H9 (cell line): ENCODE measurements at regions not wholly inside any gene's neighbourhood (a gene's known extent, or its start where the extent isn't known, plus 50 kb on each side); places are given as distances from the start of the nearest gene placed in this dataset.

Source experiments
- DNase-seq: peaks from one replicate; pipeline ENCODE4 v3.0.0-alpha.2; 2017
- H2AFZ ChIP-seq: one replicate; pipeline ENCODE4 v1.6.1; 2013; ENCODE audit warnings: mild to moderate bottlenecking, low read length, control low read depth, moderate library complexity
- H2AK5ac ChIP-seq: 2 replicates; pipeline ENCODE4 v1.6.1; 2013; ENCODE audit warnings: low read length, control low read depth, mixed read lengths; ENCODE audit not compliant: insufficient read length
- H2BK120ac ChIP-seq: one replicate; pipeline ENCODE4 v1.6.1; 2013; ENCODE audit warnings: low read depth, mild to moderate bottlenecking, low read length, control low read depth, inconsistent platforms; ENCODE audit not compliant: poor library complexity, severe bottlenecking
- H2BK12ac ChIP-seq: 2 replicates; pipeline ENCODE4 v1.6.1; 2013; ENCODE audit warnings: low read length, control low read depth, mixed read lengths, low read depth; ENCODE audit not compliant: insufficient read length
- H2BK15ac ChIP-seq: 2 replicates; pipeline ENCODE4 v1.6.1; 2013; ENCODE audit warnings: low read depth, low read length, control low read depth
- H2BK20ac ChIP-seq: one replicate; pipeline ENCODE4 v1.6.1; 2013; ENCODE audit warnings: low read depth, mild to moderate bottlenecking, low read length, control low read depth, inconsistent platforms; ENCODE audit not compliant: poor library complexity, severe bottlenecking
- H2BK5ac ChIP-seq: 2 replicates; pipeline ENCODE4 v1.6.1; 2013; ENCODE audit warnings: low read length, control low read depth, mixed read lengths; ENCODE audit not compliant: insufficient read length
- H3K14ac ChIP-seq: 2 replicates; pipeline ENCODE4 v1.6.1; 2013; ENCODE audit warnings: low read length, control low read depth; ENCODE audit not compliant: insufficient read depth
- H3K18ac ChIP-seq: 2 replicates; pipeline ENCODE4 v1.6.1; 2013; ENCODE audit warnings: low read depth, mild to moderate bottlenecking, mixed read lengths, low read length, control low read depth; ENCODE audit not compliant: insufficient read length
- H3K23ac ChIP-seq: 2 replicates; pipeline ENCODE4 v1.6.1; 2013; ENCODE audit warnings: low read length, control low read depth, mixed read lengths, low read depth; ENCODE audit not compliant: insufficient read length
- H3K23me2 ChIP-seq: 2 replicates; pipeline ENCODE4 v1.6.1; 2013; ENCODE audit warnings: low read depth, mild to moderate bottlenecking, mixed read lengths, low read length, control low read depth; ENCODE audit not compliant: insufficient read length, poor library complexity, severe bottlenecking
- H3K27ac ChIP-seq: 2 replicates; pipeline ENCODE4 v1.5.1; 2013; ENCODE audit warnings: low read length, control low read depth, mixed read lengths, low read depth; ENCODE audit not compliant: insufficient read length
- H3K27me3 ChIP-seq: 2 replicates; pipeline ENCODE4 v1.6.1; 2013; ENCODE audit warnings: low read length, control low read depth, inconsistent platforms; ENCODE audit not compliant: insufficient read depth
- H3K4ac ChIP-seq: 2 replicates; pipeline ENCODE4 v1.6.1; 2013; ENCODE audit warnings: low read depth, mild to moderate bottlenecking, control low read depth, inconsistent platforms, low read length, moderate library complexity
- H3K4me1 ChIP-seq: 2 replicates; pipeline ENCODE4 v1.6.1; 2013; ENCODE audit warnings: low read length, control low read depth, inconsistent platforms; ENCODE audit not compliant: insufficient read depth
- H3K4me2 ChIP-seq: 2 replicates; pipeline ENCODE4 v1.6.1; 2013; ENCODE audit warnings: low read length, control low read depth, mixed read lengths; ENCODE audit not compliant: insufficient read length, insufficient read depth
- H3K56ac ChIP-seq: 2 replicates; pipeline ENCODE4 v1.6.1; 2013; ENCODE audit warnings: low read depth, mild to moderate bottlenecking, mixed read lengths, low read length, control low read depth; ENCODE audit not compliant: insufficient read length
- H3K79me1 ChIP-seq: 2 replicates; pipeline ENCODE4 v1.6.1; 2013; ENCODE audit warnings: low read depth, mild to moderate bottlenecking, moderate library complexity, low read length, control low read depth, inconsistent platforms; ENCODE audit not compliant: insufficient read depth, poor library complexity, severe bottlenecking
- H3K79me2 ChIP-seq: 2 replicates; pipeline ENCODE4 v1.6.1; 2013; ENCODE audit warnings: low read length, control low read depth, inconsistent platforms; ENCODE audit not compliant: insufficient read depth
- H3K9ac ChIP-seq: 2 replicates; pipeline ENCODE4 v1.6.1; 2013; ENCODE audit warnings: low read length, control low read depth, mixed read lengths; ENCODE audit not compliant: insufficient read length; ENCODE audit errors: extremely low read depth
- H3K9me3 ChIP-seq: one replicate; pipeline ENCODE4 v1.6.1; 2013; ENCODE audit warnings: low read depth, low read length, inconsistent platforms; ENCODE audit not compliant: control insufficient read depth
- H3T11ph ChIP-seq: one replicate; pipeline ENCODE4 v1.6.1; 2013; ENCODE audit warnings: mild to moderate bottlenecking, low read length, control low read depth, inconsistent platforms
- H4K20me1 ChIP-seq: one replicate; pipeline ENCODE4 v1.6.1; 2013; ENCODE audit not compliant: control insufficient read depth, insufficient read length, insufficient read depth
- H4K5ac ChIP-seq: 2 replicates; pipeline ENCODE4 v1.6.1; 2013; ENCODE audit warnings: low read depth, mild to moderate bottlenecking, mixed read lengths, low read length, control low read depth; ENCODE audit not compliant: insufficient read length
- H4K8ac ChIP-seq: replicated peaks from 2 replicates; pipeline ENCODE4 v1.6.1; 2013; ENCODE audit warnings: low read length, control low read depth, mixed read lengths, low read depth; ENCODE audit not compliant: insufficient read length
- H4K91ac ChIP-seq: 2 replicates; pipeline ENCODE4 v1.6.1; 2013; ENCODE audit warnings: low read depth, mild to moderate bottlenecking, moderate library complexity, mixed read lengths, low read length, control low read depth; ENCODE audit not compliant: insufficient read length
- H3K27ac Mint-ChIP-seq, 3 experiments: 2 replicates in 2 of 3; 3 replicates in 1 of 3; pipeline ENCODE4 v1.8.0; 2020 to 2021; ENCODE audit warnings: mixed read lengths in 3 of 3, mild to moderate bottlenecking in 1 of 3, moderate library complexity in 1 of 3
- H3K27me3 Mint-ChIP-seq: 2 replicates; pipeline ENCODE4 v1.8.0; 2021; ENCODE audit warnings: low read depth, mild to moderate bottlenecking, moderate library complexity, mixed read lengths
- H3K36me3 Mint-ChIP-seq, 3 experiments: 2 replicates in 2 of 3; 3 replicates in 1 of 3; pipeline ENCODE4 v1.8.0; 2020 to 2021; ENCODE audit warnings: low read depth in 3 of 3, mixed read lengths in 3 of 3; ENCODE audit not compliant: insufficient read depth in 1 of 3
- H3K4me1 Mint-ChIP-seq, 2 experiments: 2 replicates each; pipeline ENCODE4 v1.8.0; 2020; ENCODE audit warnings: mixed read lengths in 2 of 2
- H3K4me3 Mint-ChIP-seq, 2 experiments: 2 replicates in 1 of 2; 3 replicates in 1 of 2; pipeline ENCODE4 v1.8.0; 2020 to 2021; ENCODE audit warnings: mild to moderate bottlenecking in 2 of 2, mixed read lengths in 2 of 2, moderate library complexity in 1 of 2
- H3K9me3 Mint-ChIP-seq, 2 experiments: 2 replicates in 1 of 2; 3 replicates in 1 of 2; pipeline ENCODE4 v1.8.0; 2020; ENCODE audit warnings: mild to moderate bottlenecking in 2 of 2, mixed read lengths in 2 of 2, moderate library complexity in 1 of 2
- WGBS: extraction: QIAGEN DNeasy Blood & Tissue Kit; methylation state at CpG from one replicate; pipeline ENCODE4 v1.1.7; 2013; ENCODE audit warnings: missing lambda C conversion rate, low lambda C conversion rate, mixed read lengths; ENCODE audit not compliant: insufficient read length; ENCODE audit errors: extremely low coverage; 5-methylcytosine and 5-hydroxymethylcytosine counted together
- TF ChIP-seq, protein P1 (sequence below): fragments of 200-600 bp; sonication (generic); conservative IDR thresholded peaks from 3 replicates; pipeline ENCODE4 v1.8.0; 2021; ENCODE audit warnings: antibody characterized with exemption, mild to moderate bottlenecking

DNA sequence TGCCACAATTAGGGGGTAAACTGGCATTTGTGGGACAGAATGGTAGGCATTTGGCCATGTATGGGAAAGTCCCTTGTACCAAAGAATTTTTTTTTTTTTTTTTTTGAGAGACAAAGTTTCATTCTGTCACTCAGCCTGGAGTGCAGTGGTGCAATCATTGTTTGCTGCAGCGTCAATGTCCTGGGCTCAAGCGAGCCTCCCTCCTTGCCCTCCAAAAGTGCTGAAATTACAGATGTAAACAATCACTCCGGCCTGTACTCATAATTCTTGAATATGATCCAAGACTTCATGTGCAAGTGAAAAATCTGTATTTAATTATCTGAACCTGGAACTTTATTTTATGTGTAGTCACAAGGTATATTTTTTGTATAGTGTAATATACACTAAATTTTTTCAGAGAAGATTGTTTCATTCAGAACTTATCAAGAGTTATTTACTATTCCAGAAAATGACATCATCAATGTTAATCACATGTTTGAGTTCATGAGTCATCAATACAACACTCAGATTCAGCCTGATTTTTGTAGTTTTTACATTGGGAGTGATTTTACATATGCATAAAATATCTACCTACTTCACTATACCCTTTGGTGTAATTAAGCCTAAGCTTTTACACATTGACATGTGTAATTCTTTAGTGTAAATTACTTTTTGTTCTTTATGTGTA, 138.7 kb upstream of the L3MBTL4 start:
- Histone ChIP-seq H2BK20ac (no peak overlapping the region), H3K14ac (no peak overlapping the region), H4K8ac (no peak overlapping the region), H3K9me3 (peaks cover 17% of the 10 kb centered on the region), H3K56ac (no peak overlapping the region), H3K9ac (no peak overlapping the region), H3K79me1 (no peaks in the 10 kb centered on the region), H3T11ph (no peak overlapping the region), H2BK5ac (no peak overlapping the region), H3K27me3 (no peaks in the 10 kb centered on the region), H2BK120ac (no peak overlapping the region), H4K5ac (no peak overlapping the region), H2AK5ac (no peak overlapping the region), H2AFZ (no peak overlapping the region), H3K23me2 (peaks cover 3% of the 10 kb centered on the region), H4K91ac (no peak overlapping the region), H3K18ac (no peak overlapping the region), H2BK15ac (no peak overlapping the region), H3K4me2 (no peak overlapping the region), H3K23ac (no peak overlapping the region), H3K27ac (no peak overlapping the region), H3K4ac (no peak overlapping the region), H3K4me1 (peaks cover 12% of the 10 kb centered on the region; the same call in 1 of the 2 replicates), H3K79me2 (no peaks in the 10 kb centered on the region), H2BK12ac (no peak overlapping the region), H4K20me1 (no peaks in the 10 kb centered on the region)
- Mint-ChIP-seq H3K9me3 (peaks cover 15 to 18% of the 10 kb centered on the region in 2 experiments), H3K27ac (0 out of 7 replicates have a peak overlapping the region, but pooled peaks of 1 of the 3 experiments have one; percentile 14), H3K4me1 (peaks cover 25 to 35% of the 10 kb centered on the region in 2 experiments), H3K36me3 (peaks cover 18 to 25% (median 22%) of the 10 kb centered on the region in 3 experiments), H3K4me3 (no peak overlapping the region), H3K27me3 (no peaks in the 10 kb centered on the region; the same call in none of the 2 replicates)
- TF ChIP-seq, protein P1, sequence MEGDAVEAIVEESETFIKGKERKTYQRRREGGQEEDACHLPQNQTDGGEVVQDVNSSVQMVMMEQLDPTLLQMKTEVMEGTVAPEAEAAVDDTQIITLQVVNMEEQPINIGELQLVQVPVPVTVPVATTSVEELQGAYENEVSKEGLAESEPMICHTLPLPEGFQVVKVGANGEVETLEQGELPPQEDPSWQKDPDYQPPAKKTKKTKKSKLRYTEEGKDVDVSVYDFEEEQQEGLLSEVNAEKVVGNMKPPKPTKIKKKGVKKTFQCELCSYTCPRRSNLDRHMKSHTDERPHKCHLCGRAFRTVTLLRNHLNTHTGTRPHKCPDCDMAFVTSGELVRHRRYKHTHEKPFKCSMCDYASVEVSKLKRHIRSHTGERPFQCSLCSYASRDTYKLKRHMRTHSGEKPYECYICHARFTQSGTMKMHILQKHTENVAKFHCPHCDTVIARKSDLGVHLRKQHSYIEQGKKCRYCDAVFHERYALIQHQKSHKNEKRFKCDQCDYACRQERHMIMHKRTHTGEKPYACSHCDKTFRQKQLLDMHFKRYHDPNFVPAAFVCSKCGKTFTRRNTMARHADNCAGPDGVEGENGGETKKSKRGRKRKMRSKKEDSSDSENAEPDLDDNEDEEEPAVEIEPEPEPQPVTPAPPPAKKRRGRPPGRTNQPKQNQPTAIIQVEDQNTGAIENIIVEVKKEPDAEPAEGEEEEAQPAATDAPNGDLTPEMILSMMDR = no peak
- no CpG with 5 or more reads among the region's 3 CpGs for WGBS
- no peak for DNase-seq
